ENCODE measurements at regions not wholly inside any gene's neighbourhood (a gene's known extent, or its start where the extent isn't known, plus 50 kb on each side); places are given as distances from the start of the nearest gene placed in this dataset.
"Not testable (repeated sequence)": the region's sequence is repeated elsewhere in the genome, so short reads cannot be mapped to it uniquely, and the experiment has no call there.

DNA sequence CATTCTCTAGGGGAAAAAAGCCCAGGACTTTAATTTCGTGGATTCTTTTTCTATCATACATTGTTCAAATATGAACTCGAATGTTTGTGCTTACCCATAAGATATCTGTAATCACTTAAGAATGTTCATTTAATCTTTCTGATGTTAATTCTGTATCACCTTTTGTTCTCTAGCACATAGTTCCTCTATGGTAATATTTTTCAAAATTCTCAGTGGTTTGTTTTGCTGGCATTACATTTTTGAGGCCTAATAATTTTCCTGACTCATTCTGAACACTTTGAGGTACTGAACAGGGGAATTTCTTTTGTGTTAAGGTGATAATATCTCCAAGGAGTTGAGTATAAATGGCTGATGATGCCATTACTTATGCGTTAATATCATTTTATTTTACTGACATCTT is 490.7 kb upstream of the PITX2 start:
- no peak for DNase-seq (ENCODE audit: low read depth in 3 of 3, low spot score in 2 of 3)

- DNase-seq (ENCODE audit: low read depth in 3 of 3, low spot score in 2 of 3) = no peak
Measured at GRCh38 chr4:111115881-111116280, 493.0 kb upstream of the PITX2 start.

GRCh38 chr4:111120191-111120590 is 497.3 kb upstream of the PITX2 start:
- DNase-seq (ENCODE audit: low read depth in 3 of 3, low spot score in 2 of 3) = no peak

- DNase-seq (ENCODE audit: low read depth in 3 of 3, low spot score in 2 of 3) = no peak
Measured at GRCh38 chr4:111126340-111126739, 503.5 kb upstream of the PITX2 start.

DNA sequence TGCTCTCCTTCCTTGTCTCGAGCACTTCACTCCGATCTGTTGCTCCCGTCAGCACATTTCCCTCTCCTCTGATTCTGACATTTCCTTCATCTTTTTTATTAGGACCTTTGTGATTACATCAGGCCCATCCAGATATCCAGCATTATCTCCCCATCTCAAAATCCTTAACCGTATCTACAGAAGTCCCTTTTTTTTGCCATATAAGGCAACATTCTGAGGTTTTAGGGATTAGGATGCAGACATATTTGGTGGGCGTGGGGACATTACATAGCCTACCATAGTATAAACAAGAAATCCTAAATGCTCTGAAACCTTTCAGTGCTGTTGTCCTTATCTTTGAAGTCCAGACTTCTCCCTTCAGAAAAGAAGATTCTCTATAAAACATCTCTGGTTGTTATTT is 505.0 kb upstream of the PITX2 start:
- no peak for DNase-seq (ENCODE audit: low read depth in 3 of 3, low spot score in 2 of 3)

- no peak for DNase-seq (ENCODE audit: low read depth in 3 of 3, low spot score in 2 of 3)
Measured at GRCh38 chr4:111128327-111128726, 505.4 kb upstream of the PITX2 start.

DNA sequence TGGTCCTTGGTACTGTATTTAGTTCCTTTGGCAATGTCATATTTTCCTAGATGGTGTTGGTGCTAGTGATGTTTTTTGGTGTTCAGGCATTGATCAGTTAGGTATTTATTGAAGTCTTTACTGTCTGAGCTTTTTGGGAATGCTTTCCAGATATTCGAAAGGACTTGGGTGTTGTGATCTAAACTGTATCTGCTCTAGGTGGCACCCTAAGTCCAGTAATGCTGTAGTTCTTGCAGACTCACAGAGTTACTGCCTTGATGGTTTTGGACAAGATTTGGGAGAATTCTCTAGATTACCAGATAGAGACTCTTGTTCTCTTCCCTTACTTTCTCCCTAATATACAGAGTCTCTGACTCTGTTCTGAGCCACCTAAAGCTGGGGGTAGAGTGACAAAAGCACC is 513.6 kb upstream of the PITX2 start:
- no peak for DNase-seq (ENCODE audit: low read depth in 3 of 3, low spot score in 2 of 3)

- no peak for DNase-seq (ENCODE audit: low read depth in 3 of 3, low spot score in 2 of 3)
Measured at GRCh38 chr4:111136967-111137366, 514.1 kb upstream of the PITX2 start.

DNA sequence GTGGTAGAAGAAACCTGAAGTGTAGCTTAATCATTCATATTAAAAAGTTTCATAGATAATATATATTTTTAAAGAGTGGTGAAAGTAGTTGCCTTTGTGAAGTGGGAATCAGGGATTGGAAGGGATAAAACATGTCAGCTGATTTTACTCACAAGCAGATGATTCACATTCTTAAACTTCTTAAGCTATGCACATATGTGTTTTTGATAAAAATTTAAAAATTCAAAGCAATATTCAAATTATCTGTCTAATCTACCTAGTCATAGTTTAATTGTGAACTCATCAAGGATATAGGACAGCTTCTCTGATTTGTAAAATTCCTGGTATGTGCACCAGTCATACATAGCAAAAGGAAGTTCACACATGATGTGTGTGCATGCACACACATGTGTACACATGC is 520.6 kb upstream of the PITX2 start:
- no peak for DNase-seq (ENCODE audit: low read depth in 3 of 3, low spot score in 2 of 3)

- no peak for DNase-seq (ENCODE audit: low read depth in 3 of 3, low spot score in 2 of 3)
Measured at GRCh38 chr4:111154934-111155333, 532.1 kb upstream of the PITX2 start.

- DNase-seq (ENCODE audit: low read depth in 3 of 3, low spot score in 2 of 3) = not testable (repeated sequence)
Measured at GRCh38 chr4:111164556-111164955, 541.7 kb upstream of the PITX2 start.

DNA sequence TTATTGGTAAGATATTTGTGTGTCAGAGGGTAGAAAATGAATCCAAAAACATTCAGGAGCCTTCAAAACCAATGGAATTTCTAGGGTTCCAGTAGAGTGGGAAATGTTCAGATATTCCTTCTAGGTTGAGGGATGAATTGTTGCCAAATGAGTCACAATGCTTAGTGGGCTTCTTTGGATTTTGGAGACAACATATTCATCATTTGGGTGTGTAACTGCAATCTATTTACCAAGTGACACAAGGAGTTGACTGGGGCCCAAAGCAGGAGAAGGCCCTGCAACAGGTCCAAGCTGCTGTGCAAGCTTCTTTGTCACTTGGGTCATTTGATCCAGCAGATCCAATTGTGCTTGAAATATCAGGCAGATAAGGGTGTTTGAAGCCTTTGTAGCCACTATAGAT is 551.5 kb upstream of the PITX2 start:
- no peak for DNase-seq (ENCODE audit: low read depth in 3 of 3, low spot score in 2 of 3)

DNA sequence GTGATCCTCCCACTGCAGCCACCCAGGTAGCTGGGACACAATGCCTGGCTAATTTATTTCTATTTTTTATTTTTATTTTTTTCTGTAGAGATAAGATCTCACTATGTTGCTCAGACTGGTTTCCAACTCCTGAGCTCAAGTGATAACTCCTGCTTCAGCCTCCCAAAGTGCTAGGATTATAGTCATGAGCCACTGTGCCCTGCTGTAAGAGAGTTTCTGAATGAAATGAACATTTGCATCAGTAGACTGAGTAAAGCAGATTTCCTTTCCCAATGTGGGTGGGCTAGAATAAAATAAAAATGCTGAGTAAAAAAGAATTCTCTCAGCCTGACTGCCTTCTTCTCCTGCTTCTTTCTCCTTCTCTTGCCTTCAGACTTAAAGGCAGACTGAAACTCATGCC is 555.4 kb upstream of the PITX2 start:
- DNase-seq (ENCODE audit: low read depth in 3 of 3, low spot score in 2 of 3) = no peak

- no peak for DNase-seq (ENCODE audit: low read depth in 3 of 3, low spot score in 2 of 3)
Measured at GRCh38 chr4:111187108-111187507, 564.2 kb upstream of the PITX2 start.

DNA sequence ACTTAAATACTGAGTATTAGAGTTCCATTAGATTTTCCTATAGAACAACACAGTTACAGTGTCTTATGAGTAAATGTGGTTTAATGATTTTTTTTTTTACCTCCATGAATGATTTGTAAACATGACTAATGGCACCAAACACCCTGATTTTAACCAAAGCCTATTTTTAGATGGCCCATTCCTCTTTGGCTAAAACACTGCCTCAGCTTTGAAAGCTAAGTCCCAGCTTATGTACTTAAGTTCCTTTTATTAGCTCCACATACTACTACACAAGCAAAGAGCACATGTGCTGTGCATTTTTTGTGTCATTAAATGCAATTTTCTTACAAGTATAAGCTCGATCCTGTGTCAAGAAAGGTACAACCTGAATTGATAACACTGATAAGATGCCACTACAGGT is 575.6 kb upstream of the PITX2 start:
- no peak for DNase-seq (ENCODE audit: low read depth in 3 of 3, low spot score in 2 of 3)

- DNase-seq (ENCODE audit: low read depth in 3 of 3, low spot score in 2 of 3) = no peak
Measured at GRCh38 chr4:111204797-111205196, 581.9 kb upstream of the PITX2 start.

- no peak for DNase-seq (ENCODE audit: low read depth in 3 of 3, low spot score in 2 of 3)
Measured at GRCh38 chr4:111208970-111209369, 586.1 kb upstream of the PITX2 start.

GRCh38 chr4:111209706-111210105 is 586.8 kb upstream of the PITX2 start:
- DNase-seq (ENCODE audit: low read depth in 3 of 3, low spot score in 2 of 3) = no peak

DNA sequence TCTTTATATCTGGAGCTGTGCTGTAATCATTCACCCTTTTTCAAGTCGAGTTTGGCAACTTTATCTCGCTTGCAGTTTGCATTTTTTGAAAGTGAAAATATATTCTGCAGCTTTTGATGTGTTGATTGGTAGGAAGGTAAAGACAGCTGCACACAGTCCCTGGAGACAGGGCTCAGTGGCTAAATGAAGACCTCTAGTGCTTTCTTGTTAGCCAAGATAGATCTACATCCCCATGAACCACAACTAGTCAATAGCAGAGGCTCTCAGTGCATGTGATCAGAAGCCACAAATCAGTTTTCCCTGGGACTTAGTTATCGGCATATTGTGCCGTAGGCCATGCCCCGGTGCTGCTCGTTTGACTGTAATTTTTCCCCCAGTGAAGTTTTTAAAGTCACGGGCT is 587.7 kb upstream of the PITX2 start:
- DNase-seq (ENCODE audit: low read depth in 3 of 3, low spot score in 2 of 3) = no peak

GRCh38 chr4:111213531-111213930 is 590.7 kb upstream of the PITX2 start:
- no peak for DNase-seq (ENCODE audit: low read depth in 3 of 3, low spot score in 2 of 3)

- DNase-seq (ENCODE audit: low read depth in 3 of 3, low spot score in 2 of 3) = no peak
Measured at GRCh38 chr4:111214371-111214770, 591.5 kb upstream of the PITX2 start.

GRCh38 chr4:111215755-111216154 is 592.9 kb upstream of the PITX2 start:
- DNase-seq (ENCODE audit: low read depth in 3 of 3, low spot score in 2 of 3) = no peak

DNA sequence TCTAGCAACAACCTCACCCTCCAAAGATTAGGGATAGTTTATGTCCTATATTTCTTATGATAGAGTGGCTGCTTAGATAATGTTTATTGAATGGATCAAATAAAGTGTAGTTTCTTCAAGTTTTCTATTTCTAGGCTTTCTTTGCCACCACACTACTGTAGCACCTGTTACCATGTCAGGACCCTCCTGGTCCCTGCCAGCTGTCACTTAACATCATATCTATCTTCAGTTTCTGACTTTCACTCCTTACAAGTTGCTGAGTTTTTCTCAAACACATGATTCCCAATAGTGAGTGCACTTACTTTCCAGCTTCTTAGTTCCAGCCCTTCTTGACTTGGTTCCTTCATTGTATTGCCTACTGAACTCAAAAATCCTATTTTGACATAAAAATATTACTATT is 593.9 kb upstream of the PITX2 start:
- no peak for DNase-seq (ENCODE audit: low read depth in 3 of 3, low spot score in 2 of 3)

GRCh38 chr4:111221371-111221770 is 598.5 kb upstream of the PITX2 start:
- DNase-seq (ENCODE audit: low read depth in 3 of 3, low spot score in 2 of 3) = no peak
